ENCODE measurements at regions not wholly inside any gene's neighbourhood (a gene's known extent, or its start where the extent isn't known, plus 50 kb on each side); places are given as distances from the start of the nearest gene placed in this dataset.
"Not testable (repeated sequence)": the region's sequence is repeated elsewhere in the genome, so short reads cannot be mapped to it uniquely, and the experiment has no call there.

- no peak for DNase-seq
Observed at GRCh38 chr11:90343673-90344072, 120.8 kb upstream of the CHORDC1 start.

- no peak for DNase-seq
Observed at GRCh38 chr11:90341986-90342385, 119.1 kb upstream of the CHORDC1 start.

GRCh38 chr11:90332415-90332814 is 109.6 kb upstream of the CHORDC1 start:
- DNase-seq = no peak

- no peak for DNase-seq
Observed at GRCh38 chr11:90330632-90331031, 107.8 kb upstream of the CHORDC1 start.

- no peak for DNase-seq
Observed at GRCh38 chr11:90329043-90329442, 106.2 kb upstream of the CHORDC1 start.

- DNase-seq = no peak
Observed at GRCh38 chr11:90326647-90327046, 103.8 kb upstream of the CHORDC1 start.

GRCh38 chr11:90323289-90323688 is 100.4 kb upstream of the CHORDC1 start:
- DNase-seq = no peak

- no peak for DNase-seq
Observed at GRCh38 chr11:90321018-90321417, 98.2 kb upstream of the CHORDC1 start.

GRCh38 chr11:90318651-90319050 is 95.8 kb upstream of the CHORDC1 start:
- DNase-seq = no peak

GRCh38 chr11:90310210-90310609 is 87.4 kb upstream of the CHORDC1 start:
- DNase-seq = no peak

- DNase-seq = no peak
Observed at GRCh38 chr11:90309693-90310092, 86.8 kb upstream of the CHORDC1 start.

- no peak for DNase-seq
Observed at GRCh38 chr11:90294526-90294925, 71.7 kb upstream of the CHORDC1 start.

- DNase-seq = no peak
Observed at GRCh38 chr11:90294091-90294490, 71.2 kb upstream of the CHORDC1 start.

- DNase-seq = peak in 1 of 2 experiments; percentile 27
Observed at GRCh38 chr11:90288212-90288821, 65.5 kb upstream of the CHORDC1 start.

- no peak for DNase-seq
Observed at GRCh38 chr11:90286640-90287039, 63.8 kb upstream of the CHORDC1 start.

- no peak for DNase-seq
Observed at GRCh38 chr11:90284171-90284570, 61.3 kb upstream of the CHORDC1 start.

- not testable (repeated sequence) for DNase-seq
Observed at GRCh38 chr11:90282551-90283071, 59.8 kb upstream of the CHORDC1 start.

- no peak for DNase-seq
Observed at GRCh38 chr11:90274362-90274761, 51.5 kb upstream of the CHORDC1 start.
